ENCODE measurements at regions not wholly inside any gene's neighbourhood (a gene's known extent, or its start where the extent isn't known, plus 50 kb on each side); places are given as distances from the start of the nearest gene placed in this dataset.
"Not testable (repeated sequence)": the region's sequence is repeated elsewhere in the genome, so short reads cannot be mapped to it uniquely, and the experiment has no call there.

DNA sequence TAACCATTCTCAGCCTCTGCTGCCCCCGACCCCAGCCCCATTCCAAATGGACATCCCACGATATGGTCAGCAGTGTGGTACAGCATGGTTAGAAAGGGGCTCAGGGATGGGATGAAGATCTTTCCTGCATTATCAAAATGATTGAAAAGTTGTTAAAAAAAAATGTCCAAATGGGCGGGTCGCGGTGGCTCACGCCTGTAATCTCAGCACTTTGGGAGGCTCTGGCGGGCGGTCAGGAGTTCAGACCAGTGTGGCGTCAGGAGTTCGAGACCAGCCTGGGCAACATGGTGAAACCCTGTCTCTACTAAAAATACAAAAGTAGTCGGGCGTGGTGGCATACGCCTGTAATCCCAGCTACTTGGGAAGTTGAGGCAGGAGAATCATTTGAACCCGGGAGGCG is 54.3 kb upstream of the ZNF254 start:
- DNase-seq (ENCODE audit: low read depth) = no peak
- peak overlapping the region; percentile 89 for H3K4me3 ChIP-seq (ENCODE audit: low read depth, low read length)
- TF ChIP-seq, protein P1, sequence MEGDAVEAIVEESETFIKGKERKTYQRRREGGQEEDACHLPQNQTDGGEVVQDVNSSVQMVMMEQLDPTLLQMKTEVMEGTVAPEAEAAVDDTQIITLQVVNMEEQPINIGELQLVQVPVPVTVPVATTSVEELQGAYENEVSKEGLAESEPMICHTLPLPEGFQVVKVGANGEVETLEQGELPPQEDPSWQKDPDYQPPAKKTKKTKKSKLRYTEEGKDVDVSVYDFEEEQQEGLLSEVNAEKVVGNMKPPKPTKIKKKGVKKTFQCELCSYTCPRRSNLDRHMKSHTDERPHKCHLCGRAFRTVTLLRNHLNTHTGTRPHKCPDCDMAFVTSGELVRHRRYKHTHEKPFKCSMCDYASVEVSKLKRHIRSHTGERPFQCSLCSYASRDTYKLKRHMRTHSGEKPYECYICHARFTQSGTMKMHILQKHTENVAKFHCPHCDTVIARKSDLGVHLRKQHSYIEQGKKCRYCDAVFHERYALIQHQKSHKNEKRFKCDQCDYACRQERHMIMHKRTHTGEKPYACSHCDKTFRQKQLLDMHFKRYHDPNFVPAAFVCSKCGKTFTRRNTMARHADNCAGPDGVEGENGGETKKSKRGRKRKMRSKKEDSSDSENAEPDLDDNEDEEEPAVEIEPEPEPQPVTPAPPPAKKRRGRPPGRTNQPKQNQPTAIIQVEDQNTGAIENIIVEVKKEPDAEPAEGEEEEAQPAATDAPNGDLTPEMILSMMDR (IDR thresholded peaks at IDR 0.05; ENCODE audit: control insufficient read depth, extremely low read depth, insufficient read depth) = no peak

DNA sequence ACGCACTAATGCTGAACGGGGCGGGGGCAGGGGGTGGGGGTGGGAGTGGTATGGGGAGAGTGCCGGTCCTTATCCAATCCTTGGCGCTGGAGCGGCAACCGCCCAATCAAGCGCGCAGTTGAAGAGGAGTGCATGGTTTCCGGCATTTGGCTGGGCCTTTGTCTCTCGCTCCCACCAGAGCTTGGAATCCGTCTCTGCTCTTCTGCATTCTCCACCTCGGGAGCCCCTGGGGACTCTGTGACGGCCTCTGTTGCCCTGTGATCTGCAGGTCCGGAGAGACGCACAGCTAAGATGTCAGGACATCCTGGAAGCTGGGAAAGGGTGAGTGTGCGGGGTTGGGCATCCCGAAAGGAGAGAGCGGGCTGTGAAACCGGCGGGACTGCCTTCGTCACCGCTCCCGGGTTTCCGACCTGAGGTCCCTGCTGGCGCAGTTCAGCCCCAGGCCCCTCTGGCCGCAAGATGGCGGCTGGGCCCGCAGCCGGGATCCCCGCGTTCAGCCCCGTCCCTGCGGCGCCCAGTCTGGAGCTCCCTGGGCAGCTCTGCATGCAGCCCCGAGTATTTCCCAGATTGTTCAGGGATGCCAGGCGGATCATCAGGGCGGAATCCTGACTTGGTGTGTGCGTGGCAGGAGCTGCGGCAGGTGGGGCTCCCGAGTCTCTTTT is 53.6 kb upstream of the ZNF254 start:
- DNase-seq (ENCODE audit: low read depth) = peak; percentile 83
- peak overlapping the region; percentile 89 for H3K4me3 ChIP-seq (ENCODE audit: low read depth, low read length)
- TF ChIP-seq, protein P1 (IDR thresholded peaks at IDR 0.05; ENCODE audit: control insufficient read depth, extremely low read depth, insufficient read depth) = no peak

DNA sequence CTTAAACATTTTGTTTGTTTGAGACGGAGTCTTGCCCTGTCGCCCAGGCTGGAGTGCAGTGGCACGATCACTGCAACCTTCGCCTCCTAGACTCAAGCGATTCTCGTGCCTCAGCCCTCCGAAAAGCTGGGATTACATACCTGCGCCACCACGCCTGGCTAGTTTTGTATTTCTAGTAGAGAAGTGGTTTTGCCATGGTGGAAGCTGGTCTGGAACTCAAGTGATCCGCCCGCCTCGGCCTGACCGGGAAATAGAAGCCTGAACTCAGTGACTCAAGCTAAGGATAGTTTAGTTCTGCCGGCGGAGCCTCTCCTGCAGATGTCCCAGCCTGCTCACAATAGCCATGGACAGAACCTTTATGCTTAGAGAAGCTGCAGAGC is 53.0 kb upstream of the ZNF254 start:
- peak overlapping the region; percentile 89 for H3K4me3 ChIP-seq (ENCODE audit: low read depth, low read length)
- TF ChIP-seq, protein P1 (IDR thresholded peaks at IDR 0.05; ENCODE audit: control insufficient read depth, extremely low read depth, insufficient read depth) = no peak
- DNase-seq (ENCODE audit: low read depth) = no peak

DNA sequence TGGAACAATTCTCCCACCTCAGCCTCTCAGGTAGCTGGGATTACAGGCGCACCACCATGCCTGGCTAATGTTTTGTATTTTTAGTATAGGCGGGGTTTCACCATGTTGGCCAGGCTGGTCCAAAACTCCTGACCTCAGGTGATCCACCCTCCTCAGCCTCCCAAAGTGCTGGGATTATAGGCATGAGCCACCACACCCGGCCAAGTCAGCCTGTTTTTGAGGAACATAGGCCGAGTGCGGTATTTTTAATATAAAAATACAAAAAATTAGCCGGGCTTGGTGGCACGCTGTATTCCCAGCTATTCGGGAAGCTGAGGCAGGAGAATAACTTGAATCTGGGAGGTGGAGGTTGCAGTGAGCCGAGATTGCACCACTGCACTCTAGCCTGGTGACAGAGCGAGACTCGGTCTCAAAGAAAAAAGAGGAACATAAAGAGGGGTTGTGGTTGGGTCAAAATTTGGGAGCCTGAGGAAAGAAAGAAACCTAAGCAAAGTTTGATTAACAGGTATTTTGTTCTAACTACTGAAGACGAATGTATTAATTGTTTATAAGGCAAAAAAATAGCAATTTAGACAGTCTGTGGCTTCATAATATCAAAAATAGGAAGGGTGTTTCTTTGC is 51.6 kb upstream of the ZNF254 start:
- peak overlapping the region; percentile 89 for H3K4me3 ChIP-seq (ENCODE audit: low read depth, low read length)
- DNase-seq (ENCODE audit: low read depth) = not testable (repeated sequence)
